Peyer's patch (tissue), 4 donors: ENCODE measurements at regions not wholly inside any gene's neighbourhood (a gene's known extent, or its start where the extent isn't known, plus 50 kb on each side); places are given as distances from the start of the nearest gene placed in this dataset.

Experiments
- POLR2A ChIP-seq, 2 donors: fragments of 450-650 bp; IDR thresholded peaks; one replicate each; pipeline ENCODE4 v1.5.1; 2017; ENCODE audit warnings: antibody characterized with exemption in 2 of 2, mild to moderate bottlenecking in 2 of 2, moderate library complexity in 2 of 2
- TF ChIP-seq, protein P1 (sequence below), 6 experiments: fragments of 450-650 bp in 4 of 6; fragments of 200-600 bp in 2 of 6; sonication (generic) in 1 of 6; IDR thresholded peaks; one replicate each; pipeline ENCODE4 v1.5.1; 2017 to 2019; ENCODE audit warnings: antibody characterized with exemption in 6 of 6, mild to moderate bottlenecking in 3 of 6, moderate library complexity in 1 of 6

DNA sequence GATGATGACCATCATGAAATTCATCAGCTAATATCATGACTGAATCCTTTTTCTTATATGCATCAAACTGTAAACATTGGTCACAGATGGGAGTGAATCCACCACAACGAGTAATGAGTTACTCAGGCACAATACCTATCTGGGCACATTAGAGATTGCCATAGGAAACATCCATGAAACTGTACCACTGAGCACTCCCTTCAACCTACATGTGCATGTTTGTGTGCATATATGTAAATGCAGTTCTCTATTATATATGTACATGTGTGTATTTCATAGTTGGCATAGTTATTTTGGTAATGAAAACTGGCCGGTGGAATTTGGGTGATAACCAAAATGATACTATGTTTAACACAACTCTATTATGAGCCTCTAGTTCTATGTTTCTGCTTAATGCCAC lies 387.3 kb upstream of the ARRDC3 start:
- TF ChIP-seq, protein P1, sequence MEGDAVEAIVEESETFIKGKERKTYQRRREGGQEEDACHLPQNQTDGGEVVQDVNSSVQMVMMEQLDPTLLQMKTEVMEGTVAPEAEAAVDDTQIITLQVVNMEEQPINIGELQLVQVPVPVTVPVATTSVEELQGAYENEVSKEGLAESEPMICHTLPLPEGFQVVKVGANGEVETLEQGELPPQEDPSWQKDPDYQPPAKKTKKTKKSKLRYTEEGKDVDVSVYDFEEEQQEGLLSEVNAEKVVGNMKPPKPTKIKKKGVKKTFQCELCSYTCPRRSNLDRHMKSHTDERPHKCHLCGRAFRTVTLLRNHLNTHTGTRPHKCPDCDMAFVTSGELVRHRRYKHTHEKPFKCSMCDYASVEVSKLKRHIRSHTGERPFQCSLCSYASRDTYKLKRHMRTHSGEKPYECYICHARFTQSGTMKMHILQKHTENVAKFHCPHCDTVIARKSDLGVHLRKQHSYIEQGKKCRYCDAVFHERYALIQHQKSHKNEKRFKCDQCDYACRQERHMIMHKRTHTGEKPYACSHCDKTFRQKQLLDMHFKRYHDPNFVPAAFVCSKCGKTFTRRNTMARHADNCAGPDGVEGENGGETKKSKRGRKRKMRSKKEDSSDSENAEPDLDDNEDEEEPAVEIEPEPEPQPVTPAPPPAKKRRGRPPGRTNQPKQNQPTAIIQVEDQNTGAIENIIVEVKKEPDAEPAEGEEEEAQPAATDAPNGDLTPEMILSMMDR (IDR thresholded peaks at IDR 0.05), result no peak
- no peak for TF ChIP-seq POLR2A (IDR thresholded peaks at IDR 0.05)
